Skeletal muscle tissue (tissue), 3 donors: ENCODE measurements at regions not wholly inside any gene's neighbourhood (a gene's known extent, or its start where the extent isn't known, plus 50 kb on each side); places are given as distances from the start of the nearest gene placed in this dataset.

Experiments
- H3K27ac ChIP-seq: one replicate; pipeline ENCODE4 v1.7.0; 2013; ENCODE audit warnings: mild to moderate bottlenecking, low read depth, low read length, inconsistent platforms
- H3K27me3 ChIP-seq, 3 donors: one replicate each; pipeline ENCODE4 v1.7.0; 2013; ENCODE audit warnings: low read length in 3 of 3; ENCODE audit not compliant: control insufficient read depth in 3 of 3, insufficient read depth in 3 of 3
- H3K36me3 ChIP-seq, 3 donors: one replicate each; pipeline ENCODE4 v1.7.0; 2013; ENCODE audit warnings: low read length in 3 of 3; ENCODE audit not compliant: control insufficient read depth in 3 of 3, insufficient read depth in 3 of 3
- H3K4me1 ChIP-seq, 3 donors: one replicate each; pipeline ENCODE4 v1.7.0; 2013; ENCODE audit warnings: low read length in 3 of 3, mild to moderate bottlenecking in 3 of 3; ENCODE audit not compliant: control insufficient read depth in 3 of 3, insufficient read depth in 3 of 3
- H3K4me3 ChIP-seq, 3 donors: one replicate each; pipeline ENCODE4 v1.7.0; 2013; ENCODE audit warnings: low read length in 3 of 3
- H3K9ac ChIP-seq, 3 donors: one replicate each; pipeline ENCODE4 v1.7.0; 2013; ENCODE audit warnings: low read length in 3 of 3, mild to moderate bottlenecking in 3 of 3, moderate library complexity in 2 of 3, low read depth in 1 of 3
- H3K9me3 ChIP-seq, 3 donors: one replicate each; pipeline ENCODE4 v1.7.0; 2013; ENCODE audit warnings: low read length in 3 of 3; ENCODE audit not compliant: control insufficient read depth in 3 of 3
- donor health status: Osteomylitis.

DNA sequence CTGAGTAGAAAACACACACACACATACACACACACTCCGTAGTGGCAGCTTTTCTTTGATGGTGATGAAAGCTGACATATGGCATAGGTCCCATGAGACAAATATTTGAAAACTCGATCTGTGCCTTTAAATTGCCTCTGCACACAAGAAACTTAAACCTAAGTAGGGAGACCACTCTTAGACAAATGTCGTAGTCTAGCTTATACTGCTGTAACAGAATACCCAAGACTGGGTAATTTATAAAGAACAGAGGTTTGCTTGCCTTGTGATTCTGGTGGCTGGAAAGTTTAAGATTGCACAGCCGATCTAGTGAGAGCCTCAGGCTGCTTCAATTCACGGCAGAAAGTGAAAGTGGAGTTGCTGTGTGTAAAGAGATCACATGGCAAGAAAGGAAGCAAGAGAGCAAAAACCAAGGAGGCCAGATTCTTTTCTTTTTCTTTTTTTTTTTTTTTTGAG lies 489.4 kb upstream of the SORCS1 start:
- Histone ChIP-seq H3K4me3 (peak overlapping the region; percentile 54 to 62 (median 62)), H3K4me1 (peaks cover 0 to 2% (median 0%) of the 10 kb centered on the region in 3 donors), H3K27ac (no peak overlapping the region), H3K36me3 (no peaks in the 10 kb centered on the region), H3K9me3 (no peaks in the 10 kb centered on the region), H3K27me3 (no peaks in the 10 kb centered on the region), H3K9ac (peak overlapping the region; percentile 3 to 58 (median 4))

DNA sequence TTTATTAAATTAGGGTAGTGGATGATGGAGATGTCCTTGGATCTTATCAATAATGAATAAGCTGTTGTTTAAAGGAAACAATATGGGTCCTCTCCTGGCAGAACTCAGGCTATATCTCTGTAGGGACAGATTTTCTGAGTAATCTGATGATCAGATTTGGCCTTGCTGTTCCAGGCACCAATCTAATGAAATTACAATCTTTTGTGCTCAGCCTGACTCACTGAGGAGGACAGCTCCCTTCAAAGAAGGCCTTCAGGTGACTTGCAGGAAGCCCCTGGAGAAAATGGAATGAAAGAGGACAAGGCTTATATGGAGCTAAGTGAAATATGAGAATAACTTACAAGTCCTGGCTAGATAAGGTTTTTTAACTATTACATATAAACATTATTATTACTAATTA lies 486.4 kb upstream of the SORCS1 start:
- Histone ChIP-seq H3K9me3 (no peaks in the 10 kb centered on the region), H3K4me1 (peaks cover 0 to 2% (median 0%) of the 10 kb centered on the region in 3 donors), H3K9ac (no peak overlapping the region), H3K36me3 (no peaks in the 10 kb centered on the region), H3K4me3 (no peak overlapping the region), H3K27me3 (no peaks in the 10 kb centered on the region), H3K27ac (no peak overlapping the region)

DNA sequence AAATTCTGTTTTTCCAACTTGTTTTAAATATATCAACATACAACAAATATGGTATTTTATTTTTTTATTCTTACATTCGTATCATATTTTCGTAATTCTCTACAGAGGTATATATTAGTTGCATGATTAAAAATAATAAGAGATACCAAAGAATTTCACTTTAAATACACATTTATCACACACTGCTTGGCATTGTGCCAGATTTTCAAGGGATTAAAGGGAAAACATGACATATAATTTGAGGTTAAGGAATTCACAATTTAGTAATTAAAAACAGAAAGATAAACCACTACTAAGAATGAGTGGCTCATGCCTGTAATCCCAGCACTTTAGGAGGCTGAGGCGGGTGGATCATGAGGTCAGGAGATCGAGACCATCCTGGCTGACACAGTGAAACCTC lies 484.7 kb upstream of the SORCS1 start:
- peaks cover 0 to 2% (median 0%) of the 10 kb centered on the region in 3 donors for H3K4me1 ChIP-seq

DNA sequence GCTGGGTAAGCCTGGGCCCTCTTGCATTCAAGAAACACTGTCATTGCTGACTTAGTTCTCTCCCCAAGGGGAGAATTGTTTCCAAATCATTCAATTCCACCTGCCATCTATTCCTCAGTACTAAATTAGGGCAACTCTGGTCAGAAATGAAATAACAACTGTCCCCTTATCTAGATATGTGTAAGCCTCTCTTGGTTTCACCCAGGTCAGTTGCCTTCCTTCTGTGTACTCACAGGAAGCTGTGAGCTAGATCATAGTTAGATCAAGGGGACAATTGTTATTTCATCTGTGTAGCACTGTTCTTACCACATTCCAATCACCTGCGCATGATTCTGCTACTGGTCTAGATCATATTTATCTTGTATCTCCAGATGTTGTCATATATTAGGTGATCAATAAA lies 483.0 kb upstream of the SORCS1 start:
- Histone ChIP-seq H3K9me3 (no peaks in the 10 kb centered on the region), H3K4me1 (no peaks in the 10 kb centered on the region), H3K9ac (no peak overlapping the region), H3K27ac (no peak overlapping the region), H3K36me3 (no peaks in the 10 kb centered on the region), H3K27me3 (no peaks in the 10 kb centered on the region), H3K4me3 (no peak overlapping the region)

More for the DNA sequence above, 484.7 kb upstream of the SORCS1 start:
- Histone ChIP-seq H3K9me3 (no peaks in the 10 kb centered on the region), H3K9ac (no peak overlapping the region), H3K4me3 (no peak overlapping the region), H3K27ac (no peak overlapping the region), H3K36me3 (no peaks in the 10 kb centered on the region), H3K27me3 (no peaks in the 10 kb centered on the region)

DNA sequence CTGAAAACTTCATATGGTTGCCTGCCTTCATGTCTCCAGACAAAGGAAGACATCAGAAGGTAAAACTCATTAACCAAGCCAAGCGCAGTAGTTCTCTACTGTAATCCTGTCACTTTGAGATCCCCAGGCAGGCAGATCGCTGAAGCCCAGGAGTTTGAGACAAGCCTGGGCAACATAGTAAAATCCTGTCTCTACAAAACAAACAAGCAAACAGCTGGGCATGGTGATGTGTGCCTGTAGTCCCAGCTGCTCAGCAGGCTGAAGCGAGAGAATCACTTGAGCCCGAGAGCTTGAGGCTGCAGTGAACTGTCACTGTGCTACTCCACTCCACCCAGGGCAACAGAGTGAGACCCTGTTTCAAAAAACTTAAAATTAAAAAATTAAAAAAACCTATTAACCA lies 467.4 kb upstream of the SORCS1 start:
- H3K27ac ChIP-seq = no peak overlapping the region
- no peaks in the 10 kb centered on the region for H3K27me3 ChIP-seq
- H3K36me3 ChIP-seq = no peaks in the 10 kb centered on the region
- no peaks in the 10 kb centered on the region for H3K9me3 ChIP-seq
- H3K4me3 ChIP-seq = no peak overlapping the region
- H3K9ac ChIP-seq = no peak overlapping the region
- no peaks in the 10 kb centered on the region for H3K4me1 ChIP-seq

DNA sequence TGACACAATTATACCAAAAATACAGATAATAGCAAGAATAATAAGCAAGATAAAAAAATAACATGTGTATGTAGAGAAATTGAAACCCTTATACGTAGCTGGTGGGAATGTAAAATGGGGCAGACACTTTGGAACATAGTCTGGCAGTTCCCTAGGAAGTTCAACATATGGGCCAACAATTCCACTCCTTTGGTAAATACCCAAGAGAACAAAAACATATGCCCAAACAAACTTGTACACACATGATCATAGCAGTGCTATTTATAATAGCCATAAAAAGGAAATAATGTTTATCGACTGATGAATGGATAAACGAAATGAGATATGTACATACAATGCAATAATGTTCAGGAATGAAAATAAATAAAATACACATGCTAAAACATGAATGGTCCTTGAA lies 462.4 kb upstream of the SORCS1 start:
- H3K4me3 ChIP-seq = no peak overlapping the region

DNA sequence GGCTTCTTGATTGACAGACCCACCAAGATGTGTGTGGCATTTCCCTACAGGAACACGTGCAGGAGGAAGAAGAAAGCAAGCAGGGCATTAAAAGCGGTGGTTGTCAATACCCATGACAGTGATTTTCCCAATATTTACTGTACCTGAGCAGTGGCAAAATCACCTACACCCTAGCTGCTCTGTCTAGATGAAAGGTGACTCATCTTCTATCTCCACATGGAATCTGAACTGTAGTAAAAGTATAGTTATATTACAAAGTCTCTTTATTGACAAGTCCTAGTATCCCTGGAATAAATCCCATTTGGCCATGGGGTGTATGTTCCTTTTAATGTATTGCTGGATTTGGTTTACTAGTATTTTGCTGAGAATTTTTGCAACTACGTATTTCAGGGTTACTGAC lies 458.8 kb upstream of the SORCS1 start:
- Histone ChIP-seq H3K9me3 (no peaks in the 10 kb centered on the region), H3K36me3 (no peaks in the 10 kb centered on the region)

More for the DNA sequence above, 462.4 kb upstream of the SORCS1 start:
- Histone ChIP-seq H3K4me1 (no peaks in the 10 kb centered on the region), H3K36me3 (no peaks in the 10 kb centered on the region), H3K27me3 (no peaks in the 10 kb centered on the region), H3K9ac (no peak overlapping the region), H3K9me3 (no peaks in the 10 kb centered on the region), H3K27ac (no peak overlapping the region)

DNA sequence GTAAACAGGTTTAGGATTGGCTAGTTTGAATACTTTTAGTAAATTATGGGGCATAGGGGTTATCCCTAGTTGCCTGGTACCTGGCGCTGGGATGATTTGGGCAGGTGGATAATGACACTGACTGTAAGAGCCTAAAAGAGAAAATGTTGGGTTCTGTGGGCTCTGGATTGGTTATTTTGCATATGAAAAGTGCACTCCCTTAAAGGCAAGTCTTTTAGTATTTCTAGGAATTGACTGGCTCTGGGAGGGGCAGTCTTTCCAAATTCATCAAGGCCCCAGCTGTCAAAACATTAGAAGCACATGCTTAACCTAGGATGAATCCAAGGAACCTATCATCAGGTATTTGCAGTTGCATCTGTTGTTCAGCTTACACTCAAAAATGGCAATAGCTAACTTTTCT lies 454.6 kb upstream of the SORCS1 start:
- Histone ChIP-seq H3K4me1 (no peaks in the 10 kb centered on the region), H3K27ac (no peak overlapping the region), H3K9me3 (no peaks in the 10 kb centered on the region), H3K27me3 (no peaks in the 10 kb centered on the region), H3K36me3 (no peaks in the 10 kb centered on the region), H3K9ac (no peak overlapping the region), H3K4me3 (no peak overlapping the region)

More for the DNA sequence above, 458.8 kb upstream of the SORCS1 start:
- H3K9ac ChIP-seq = no peak overlapping the region
- no peaks in the 10 kb centered on the region for H3K27me3 ChIP-seq
- no peak overlapping the region for H3K27ac ChIP-seq
- H3K4me3 ChIP-seq = no peak overlapping the region
- no peaks in the 10 kb centered on the region for H3K4me1 ChIP-seq

DNA sequence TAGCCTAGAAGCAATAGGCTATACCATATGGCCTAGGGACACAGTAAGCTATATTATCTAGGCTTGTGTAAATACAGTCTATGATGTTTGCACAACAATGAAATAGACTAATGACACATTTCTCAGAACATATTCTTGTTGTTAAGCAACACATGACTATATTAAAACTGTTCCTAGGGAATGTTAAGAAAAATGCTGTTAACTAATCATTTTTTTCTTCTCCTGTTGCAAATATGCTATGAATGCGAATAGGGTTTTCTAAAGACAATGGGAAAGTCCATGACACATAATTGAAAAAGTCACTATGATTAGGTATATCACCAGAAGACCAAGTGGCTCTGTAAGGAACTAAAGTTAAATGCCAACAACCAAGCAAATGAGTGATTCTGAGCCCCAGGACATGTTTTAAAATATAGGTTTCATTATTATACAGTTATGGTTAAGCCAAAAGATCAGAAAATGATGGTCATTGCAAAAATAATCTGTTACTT lies 454.0 kb upstream of the SORCS1 start:
- Histone ChIP-seq H3K4me1 (no peaks in the 10 kb centered on the region), H3K9me3 (no peaks in the 10 kb centered on the region), H3K9ac (no peak overlapping the region), H3K27ac (no peak overlapping the region), H3K27me3 (no peaks in the 10 kb centered on the region), H3K36me3 (no peaks in the 10 kb centered on the region), H3K4me3 (no peak overlapping the region)

DNA sequence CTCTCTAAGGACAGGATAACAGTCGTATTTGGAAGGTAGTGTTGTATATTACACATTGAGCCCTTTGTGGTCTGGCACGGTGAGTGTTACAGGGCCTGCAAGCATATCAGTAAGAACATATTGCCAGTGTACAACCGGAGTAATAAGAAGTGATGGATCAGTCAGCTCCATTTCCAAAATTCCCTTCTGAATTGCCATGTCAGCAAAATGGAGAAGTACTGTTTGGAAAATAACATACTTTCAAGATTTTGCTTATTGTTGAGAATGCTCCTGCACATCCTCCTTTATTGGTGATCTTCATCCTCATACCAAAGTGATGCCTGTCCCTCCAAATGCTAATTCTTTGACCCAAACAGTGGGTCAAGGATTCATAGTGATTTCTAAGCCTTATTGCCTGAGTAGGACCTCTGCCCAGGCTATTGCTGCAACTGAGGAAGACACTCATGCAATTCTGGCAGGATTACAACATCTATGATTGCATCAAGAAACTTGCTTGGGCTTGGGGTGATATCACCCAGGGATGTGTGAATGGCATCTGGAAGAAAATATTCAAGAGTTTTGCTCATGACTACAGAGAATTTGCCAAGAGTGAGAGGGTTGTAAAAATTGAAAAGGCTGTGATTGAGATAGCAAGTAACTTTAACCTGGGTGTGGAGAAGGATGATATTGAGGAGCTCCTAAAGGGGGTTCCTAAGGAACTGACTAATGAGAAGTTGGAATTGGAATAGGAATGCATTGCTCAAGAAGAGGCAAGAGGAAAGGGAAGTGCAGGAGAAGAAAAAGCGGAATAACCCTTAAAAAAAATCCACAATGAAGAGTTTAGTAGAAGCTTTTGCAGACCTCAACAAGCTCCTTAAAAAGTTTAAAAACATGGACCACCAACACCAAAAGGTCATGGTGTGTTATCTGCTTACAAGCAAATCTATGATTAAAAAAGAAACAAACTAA lies 452.2 kb upstream of the SORCS1 start:
- H3K27ac ChIP-seq = no peak overlapping the region
- H3K4me1 ChIP-seq = no peaks in the 10 kb centered on the region
- H3K27me3 ChIP-seq = no peaks in the 10 kb centered on the region
- H3K36me3 ChIP-seq = no peaks in the 10 kb centered on the region
- no peak overlapping the region for H3K4me3 ChIP-seq
- H3K9ac ChIP-seq = no peak overlapping the region
- H3K9me3 ChIP-seq = no peaks in the 10 kb centered on the region
